ENCODE measurements at regions not wholly inside any gene's neighbourhood (a gene's known extent, or its start where the extent isn't known, plus 50 kb on each side); places are given as distances from the start of the nearest gene placed in this dataset.

DNA sequence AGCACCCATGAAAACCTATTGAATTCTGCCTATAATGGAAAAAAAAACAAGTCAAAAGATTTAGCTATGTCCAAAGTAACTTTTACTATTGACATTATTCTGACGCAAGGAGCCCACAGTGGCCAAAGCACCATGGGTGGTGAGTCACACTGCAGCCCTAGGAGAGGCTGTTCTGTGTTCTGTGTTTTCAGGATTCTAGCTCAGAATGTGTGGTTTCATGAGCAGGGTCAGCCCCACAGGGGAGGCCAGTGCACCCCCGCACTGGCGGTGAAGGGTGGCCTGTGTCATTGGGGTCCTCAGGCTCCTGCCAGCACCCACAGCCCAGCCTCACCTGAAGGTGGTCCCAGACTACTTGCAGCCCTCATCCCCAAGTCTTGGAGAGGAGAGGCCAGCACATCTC lies 112.2 kb downstream of the BRD1 start:
- ChIA-PET CTCF (no interaction called here), POLR2A (ENCODE audit: unreplicated experiment) (no interaction called here)
- in situ Hi-C loops (cut with MboI; ENCODE audit: low sequenced_read_pairs): no loop called here
- Histone ChIP-seq H3K9me1 (ENCODE audit: insufficient read depth, low read length) (no peaks in the 10 kb centered on the region), H3K27me3 (ENCODE audit: control insufficient read depth, insufficient read depth, low read length) (no peaks in the 10 kb centered on the region; the same call in 1 of the 2 replicates), H3K9ac (ENCODE audit: low read depth, low read length) (no peak overlapping the region), H4K5ac (ENCODE audit: low read depth, low read length) (no peak overlapping the region), H3K18ac (ENCODE audit: low read depth, low read length) (no peak overlapping the region), H3K9me3 (ENCODE audit: control insufficient read depth, insufficient read depth, low read length) (peaks cover 2% of the 10 kb centered on the region), H3K27ac (ENCODE audit: insufficient read depth, low read length) (no peak overlapping the region), H4K91ac (ENCODE audit: insufficient read depth, low read depth, low read length) (no peak overlapping the region), H4K8ac (ENCODE audit: low read depth in 2 of 2, low read length in 2 of 2) (no peak overlapping the region), H2AK5ac (ENCODE audit: low read depth, low read length) (no peak overlapping the region), H3K14ac (replicated peaks; ENCODE audit: low read depth, low read length) (no peak overlapping the region), H3K4ac (ENCODE audit: low read depth, low read length) (no peak overlapping the region), H2BK120ac (ENCODE audit: low read depth, low read length) (no peak overlapping the region), H3K79me1 (ENCODE audit: low read depth in 1 of 2, low read length in 2 of 2) (no peaks in the 10 kb centered on the region), H3K4me3 (ENCODE audit: insufficient read depth, low read depth, low read length) (no peak overlapping the region), H3K36me3 (ENCODE audit: control insufficient read depth, insufficient read depth, low read length) (no peaks in the 10 kb centered on the region), H3K23ac (ENCODE audit: low read depth, low read length) (no peak overlapping the region), H2BK5ac (ENCODE audit: low read depth, low read length, poor library complexity, severe bottlenecking) (no peak overlapping the region), H2AK9ac (replicated peaks; ENCODE audit: low read depth, low read length, poor library complexity) (no peak overlapping the region), H2BK15ac (ENCODE audit: low read depth, low read length) (no peak overlapping the region), H2BK20ac (ENCODE audit: low read depth, low read length) (no peak overlapping the region), H3K4me2 (ENCODE audit: low read depth, low read length) (no peak overlapping the region), H2AFZ (replicated peaks; ENCODE audit: low read length, poor library complexity) (no peak overlapping the region), H4K20me1 (ENCODE audit: insufficient read depth, low read length) (no peaks in the 10 kb centered on the region), H3K4me1 (ENCODE audit: control insufficient read depth, insufficient read depth, low read length) (no peaks in the 10 kb centered on the region), H3K56ac (ENCODE audit: extremely low read depth, insufficient read depth, low read length) (no peak overlapping the region)
- intact Hi-C loops (cut with micrococcal nuclease): no loop called here
- dilution Hi-C loops (cut with HindIII; ENCODE audit: low sequenced_read_pairs, unreplicated experiment): no loop called here
- ATAC-seq (ENCODE audit: low read depth) (no peak), DNase-seq (no peak)
- BruUV-seq (replicated peaks): no TSS peak
- TF ChIP-seq CEBPB (IDR thresholded peaks at IDR 0.05; ENCODE audit: low read depth, low read length) (no peak), BHLHE40 (IDR thresholded peaks at IDR 0.05; ENCODE audit: low read depth, low read length) (no peak), RAD21 (IDR thresholded peaks at IDR 0.05; ENCODE audit: low read length) (no peak)
- TF ChIP-seq, protein P1, sequence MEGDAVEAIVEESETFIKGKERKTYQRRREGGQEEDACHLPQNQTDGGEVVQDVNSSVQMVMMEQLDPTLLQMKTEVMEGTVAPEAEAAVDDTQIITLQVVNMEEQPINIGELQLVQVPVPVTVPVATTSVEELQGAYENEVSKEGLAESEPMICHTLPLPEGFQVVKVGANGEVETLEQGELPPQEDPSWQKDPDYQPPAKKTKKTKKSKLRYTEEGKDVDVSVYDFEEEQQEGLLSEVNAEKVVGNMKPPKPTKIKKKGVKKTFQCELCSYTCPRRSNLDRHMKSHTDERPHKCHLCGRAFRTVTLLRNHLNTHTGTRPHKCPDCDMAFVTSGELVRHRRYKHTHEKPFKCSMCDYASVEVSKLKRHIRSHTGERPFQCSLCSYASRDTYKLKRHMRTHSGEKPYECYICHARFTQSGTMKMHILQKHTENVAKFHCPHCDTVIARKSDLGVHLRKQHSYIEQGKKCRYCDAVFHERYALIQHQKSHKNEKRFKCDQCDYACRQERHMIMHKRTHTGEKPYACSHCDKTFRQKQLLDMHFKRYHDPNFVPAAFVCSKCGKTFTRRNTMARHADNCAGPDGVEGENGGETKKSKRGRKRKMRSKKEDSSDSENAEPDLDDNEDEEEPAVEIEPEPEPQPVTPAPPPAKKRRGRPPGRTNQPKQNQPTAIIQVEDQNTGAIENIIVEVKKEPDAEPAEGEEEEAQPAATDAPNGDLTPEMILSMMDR (conservative IDR thresholded peaks at IDR 0.05; ENCODE audit: low read depth, low read length): no peak
- TF ChIP-seq, protein P2, sequence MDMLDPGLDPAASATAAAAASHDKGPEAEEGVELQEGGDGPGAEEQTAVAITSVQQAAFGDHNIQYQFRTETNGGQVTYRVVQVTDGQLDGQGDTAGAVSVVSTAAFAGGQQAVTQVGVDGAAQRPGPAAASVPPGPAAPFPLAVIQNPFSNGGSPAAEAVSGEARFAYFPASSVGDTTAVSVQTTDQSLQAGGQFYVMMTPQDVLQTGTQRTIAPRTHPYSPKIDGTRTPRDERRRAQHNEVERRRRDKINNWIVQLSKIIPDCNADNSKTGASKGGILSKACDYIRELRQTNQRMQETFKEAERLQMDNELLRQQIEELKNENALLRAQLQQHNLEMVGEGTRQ (IDR thresholded peaks at IDR 0.05; ENCODE audit: low read depth, low read length): no peak
- 100% methylated on average over 2 of the region's 3 CpGs; no CpG with 5 or more reads in 1 of the 2 experiments for WGBS, 2 experiments (ENCODE audit: extremely low coverage in 2 of 2, insufficient read length in 1 of 2)

Data from IMR-90 (cell line).